ENCODE measurements at regions not wholly inside any gene's neighbourhood (a gene's known extent, or its start where the extent isn't known, plus 50 kb on each side); places are given as distances from the start of the nearest gene placed in this dataset.

DNA sequence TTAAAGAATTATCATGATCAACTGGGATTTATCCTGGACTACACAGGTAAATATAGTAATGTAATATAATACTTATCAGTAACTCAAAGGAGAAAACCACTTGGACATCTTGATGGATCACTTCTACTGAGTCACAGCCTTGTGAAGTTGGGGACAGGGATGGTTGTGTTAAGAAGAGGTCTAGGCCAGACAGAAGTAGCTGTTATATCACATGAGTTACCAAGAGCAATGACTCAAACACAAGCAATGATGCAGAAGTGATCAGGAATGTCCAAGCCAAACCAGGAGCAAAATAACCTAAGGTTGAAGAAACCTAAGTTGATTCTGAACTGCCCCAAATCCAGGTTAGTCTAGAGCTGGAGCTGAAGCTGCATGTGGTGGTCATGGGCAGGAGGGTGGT, 424.5 kb upstream of the DAB1 start:
- no peak for DNase-seq

DNA sequence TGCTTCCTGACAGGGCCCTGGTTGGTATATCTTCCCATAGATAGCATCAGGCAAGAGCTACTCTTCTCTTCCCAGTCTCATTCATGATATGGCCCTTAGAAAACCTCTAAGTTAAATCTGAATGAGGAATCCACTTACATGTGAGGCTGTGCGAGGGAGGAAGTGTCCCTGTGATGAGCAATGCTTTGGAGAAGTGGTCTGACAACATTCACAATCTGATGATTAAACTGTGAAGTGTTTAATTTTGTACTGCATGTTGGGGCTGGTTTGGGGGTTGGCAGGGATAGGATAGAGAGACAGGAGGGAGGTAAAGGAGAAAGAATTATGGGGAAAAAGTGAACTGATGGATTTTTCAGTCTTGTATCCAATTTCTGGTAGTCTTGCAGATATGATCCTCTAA, 421.2 kb upstream of the DAB1 start:
- no peak for DNase-seq

GRCh38 chr1:57844382-57844980, 420.6 kb upstream of the DAB1 start:
- DNase-seq, result no peak

DNA sequence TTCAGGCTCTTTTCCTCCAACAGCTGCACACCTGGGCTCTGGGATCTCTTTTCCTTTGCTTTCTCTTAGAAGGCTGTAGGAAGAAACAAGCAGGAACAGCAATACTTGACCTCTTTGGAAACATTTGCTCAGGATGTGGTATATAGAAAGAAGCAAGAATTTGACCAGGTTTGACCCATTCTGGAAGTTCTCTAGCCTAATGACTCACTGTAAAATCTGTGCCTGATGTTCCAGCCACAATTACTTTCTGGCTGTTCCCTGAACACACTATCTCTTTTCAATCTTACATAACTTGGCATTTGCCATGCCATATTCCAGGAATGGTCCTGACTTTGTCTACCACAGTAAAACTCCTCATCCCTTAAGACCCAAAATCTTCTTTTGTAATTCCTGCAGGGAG, 419.9 kb upstream of the DAB1 start:
- no peak for DNase-seq

DNA sequence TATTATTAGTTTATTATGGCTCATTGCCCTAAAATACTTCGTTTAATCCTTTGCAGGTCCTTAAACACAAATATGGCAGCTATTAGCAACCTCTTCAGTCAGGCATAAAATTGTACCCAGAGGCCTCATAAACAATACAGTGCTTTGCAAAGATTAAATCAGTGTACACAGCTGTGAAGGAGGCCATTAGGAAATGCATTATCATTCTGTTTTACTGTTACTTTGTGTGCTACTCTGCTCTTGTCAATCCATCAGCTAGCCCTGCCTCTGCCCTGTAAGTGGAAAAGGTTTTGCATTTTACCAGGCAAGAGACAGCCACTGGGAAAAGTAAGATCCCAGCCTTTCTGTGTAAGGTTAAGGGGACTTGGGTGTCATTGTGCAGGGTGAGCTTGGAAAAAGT, 415.7 kb upstream of the DAB1 start:
- DNase-seq, result no peak

GRCh38 chr1:57839067-57839466, 415.2 kb upstream of the DAB1 start:
- DNase-seq, result no peak

DNA sequence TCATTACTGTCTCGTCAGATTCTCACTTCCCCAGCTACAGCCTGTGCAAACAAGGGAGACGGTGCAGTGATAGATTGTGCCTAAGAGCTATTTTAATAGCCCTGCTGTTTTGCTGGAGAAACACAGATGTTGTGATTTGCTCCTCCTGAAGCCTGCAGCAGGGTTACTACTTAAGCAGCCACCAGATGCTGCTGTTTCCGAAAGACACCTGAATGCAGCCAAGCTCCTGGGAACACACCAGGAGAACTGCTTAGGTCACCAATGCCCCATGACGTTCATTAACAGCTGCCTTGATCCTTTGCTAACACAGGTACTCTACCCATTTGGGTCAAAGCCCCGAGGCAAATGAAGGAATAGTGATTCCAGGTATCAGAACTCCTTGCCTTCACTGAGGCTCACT, 411.8 kb upstream of the DAB1 start:
- no peak for DNase-seq

DNA sequence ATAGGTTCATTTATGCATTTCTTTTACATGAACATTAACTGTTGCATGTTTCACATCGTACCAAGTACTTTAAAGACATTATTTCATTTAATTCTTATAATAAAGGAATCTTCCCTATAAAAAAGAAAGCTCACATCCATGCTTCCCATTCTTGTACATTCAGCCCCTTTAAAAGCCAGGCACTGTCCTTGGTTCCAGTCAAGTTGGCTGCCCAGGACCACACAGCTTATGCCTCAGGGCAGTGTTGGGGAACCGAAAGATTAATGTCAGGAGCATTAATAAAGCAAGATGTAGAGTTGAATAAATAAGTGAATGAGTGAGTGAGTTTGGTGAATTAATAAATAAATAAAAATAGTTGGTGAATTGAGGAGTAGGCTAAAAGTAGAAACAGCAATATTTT, 409.4 kb upstream of the DAB1 start:
- DNase-seq, result no peak

DNA sequence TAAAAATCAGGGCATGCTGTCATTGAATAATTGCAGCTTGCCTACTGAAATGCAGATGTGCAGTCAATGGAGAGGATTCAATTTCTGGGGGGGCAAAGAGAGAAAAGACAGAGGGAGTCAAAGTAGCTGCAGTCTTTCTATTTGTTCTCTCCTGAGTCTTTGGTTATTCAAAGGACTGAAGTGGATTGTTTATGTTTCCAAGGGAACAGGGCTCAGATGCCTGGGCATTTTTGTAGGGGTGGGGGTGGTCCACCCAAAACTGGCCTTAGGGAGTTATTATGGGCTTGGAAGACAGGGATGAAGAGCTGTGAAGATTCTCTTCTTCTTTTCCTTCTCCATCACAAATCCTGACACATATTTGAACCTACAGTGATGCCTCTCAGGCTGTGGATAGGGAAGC, 408.8 kb upstream of the DAB1 start:
- no peak for DNase-seq

GRCh38 chr1:57831624-57832023, 407.8 kb upstream of the DAB1 start:
- no peak for DNase-seq

DNA sequence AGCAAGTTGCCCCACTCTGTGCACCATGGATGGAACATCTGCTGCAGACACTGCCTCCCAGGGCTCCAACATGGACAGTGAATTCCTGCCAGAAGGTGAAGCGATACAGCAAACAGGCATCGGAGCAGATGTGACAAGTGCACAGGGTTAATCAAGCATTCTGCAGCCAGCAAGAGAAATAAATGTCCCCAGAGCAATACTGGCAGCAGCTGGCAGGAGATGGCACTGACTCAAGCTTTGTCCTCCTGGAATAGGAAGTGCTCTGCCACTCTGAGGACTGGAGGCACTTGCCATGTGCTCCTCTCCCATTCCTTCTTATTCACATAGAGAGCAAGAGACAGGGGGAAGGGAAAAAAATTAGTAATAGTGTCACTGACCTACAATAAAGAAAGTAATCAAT, 402.7 kb upstream of the DAB1 start:
- DNase-seq, result no peak

GRCh38 chr1:57824535-57824934, 400.7 kb upstream of the DAB1 start:
- no peak for DNase-seq

DNA sequence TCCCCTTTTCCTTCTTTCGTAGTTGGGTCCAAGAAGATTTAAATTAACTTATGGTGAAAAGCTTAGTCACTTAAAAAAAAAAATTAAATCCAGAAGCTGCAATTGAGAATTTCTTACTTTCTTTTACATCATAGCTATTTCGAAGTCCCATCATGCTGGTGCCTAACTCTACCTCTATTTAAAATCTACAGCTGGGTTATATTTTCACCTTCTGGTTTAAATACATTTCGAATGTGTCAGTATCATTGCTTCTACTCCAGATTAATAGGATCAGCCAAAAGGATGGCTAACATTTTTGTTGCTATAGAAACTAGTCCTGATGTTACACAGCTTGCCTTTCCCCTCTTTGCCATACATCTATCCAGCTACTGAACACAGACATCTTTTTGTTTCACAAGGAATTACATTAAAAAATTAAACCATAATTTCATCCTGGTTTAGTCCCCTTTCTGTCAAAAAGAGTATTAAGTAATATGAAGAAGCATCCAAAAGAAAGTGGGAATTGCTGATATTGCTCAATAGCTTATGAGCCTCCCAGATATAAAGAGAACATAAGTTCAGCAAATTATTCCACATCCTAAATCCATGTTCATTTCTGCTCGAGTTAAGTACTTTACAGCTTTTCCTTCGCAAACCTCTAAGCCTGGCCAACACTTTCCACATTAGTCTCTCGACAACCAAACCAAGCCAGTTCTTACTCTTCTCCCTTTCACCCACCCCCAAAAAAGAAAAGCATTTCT, 396.7 kb upstream of the DAB1 start:
- DNase-seq, result no peak

DNA sequence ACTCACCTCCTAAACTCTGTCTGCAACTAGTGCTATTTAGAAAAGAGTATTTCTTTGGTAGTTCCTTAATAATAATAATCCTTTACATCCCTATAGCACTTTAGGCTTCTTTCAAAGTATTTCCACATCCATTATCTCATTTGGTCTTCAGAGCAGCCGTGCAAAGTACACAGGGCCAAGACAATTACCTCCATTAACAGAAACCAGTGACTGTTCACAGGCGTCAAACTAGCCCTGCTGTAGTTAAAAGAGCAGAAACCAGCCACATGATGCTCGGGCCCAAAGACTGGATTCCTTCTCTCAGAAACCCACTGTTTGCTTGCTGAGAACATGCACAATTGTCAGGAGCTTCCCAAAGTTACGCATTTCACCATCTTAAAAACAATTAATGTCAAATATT, 396.0 kb upstream of the DAB1 start:
- DNase-seq, result no peak

DNA sequence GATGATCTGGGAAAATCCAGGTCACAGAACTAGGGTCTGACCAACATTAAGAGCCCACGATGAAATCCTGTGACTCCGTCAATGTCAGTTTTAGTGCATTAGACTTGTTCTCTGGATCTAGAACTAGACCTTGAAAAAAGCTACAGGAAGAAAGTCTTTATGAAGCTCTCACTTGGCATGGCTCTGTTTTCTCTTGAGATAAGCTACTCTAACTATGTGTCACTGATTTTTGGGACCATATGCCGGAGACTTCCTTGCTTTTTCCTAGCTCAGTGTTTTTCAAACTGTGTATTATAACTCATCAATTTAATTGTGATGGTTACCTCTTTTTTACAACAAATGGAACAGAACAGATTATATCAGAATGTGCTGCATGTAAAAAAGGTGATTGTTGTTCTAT, 379.7 kb upstream of the DAB1 start:
- DNase-seq, result no peak

- no peak for DNase-seq
Observed at GRCh38 chr1:57800376-57800775, 376.5 kb upstream of the DAB1 start.

GRCh38 chr1:57799490-57800115, 375.7 kb upstream of the DAB1 start:
- no peak for DNase-seq

DNA sequence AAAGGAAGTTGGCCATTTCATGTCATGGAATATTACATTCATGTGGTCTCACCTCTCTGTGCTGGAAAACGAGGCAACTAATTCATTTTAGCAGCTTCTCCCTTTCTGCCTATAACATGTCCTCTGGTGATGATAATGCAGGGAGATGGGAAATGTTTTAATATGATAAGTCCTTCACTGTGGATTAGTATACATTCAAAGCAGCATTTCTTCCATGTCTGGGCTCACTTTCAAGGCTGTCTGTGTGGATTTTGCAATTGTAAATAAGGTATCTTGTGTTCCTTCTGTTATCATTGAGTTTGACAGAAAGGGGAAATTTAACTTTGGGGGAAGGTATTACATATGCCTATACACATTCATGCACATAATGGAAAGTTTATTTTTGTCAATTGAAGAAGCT, 374.7 kb upstream of the DAB1 start:
- no peak for DNase-seq

GRCh38 chr1:57797084-57797483, 373.2 kb upstream of the DAB1 start:
- no peak for DNase-seq

DNA sequence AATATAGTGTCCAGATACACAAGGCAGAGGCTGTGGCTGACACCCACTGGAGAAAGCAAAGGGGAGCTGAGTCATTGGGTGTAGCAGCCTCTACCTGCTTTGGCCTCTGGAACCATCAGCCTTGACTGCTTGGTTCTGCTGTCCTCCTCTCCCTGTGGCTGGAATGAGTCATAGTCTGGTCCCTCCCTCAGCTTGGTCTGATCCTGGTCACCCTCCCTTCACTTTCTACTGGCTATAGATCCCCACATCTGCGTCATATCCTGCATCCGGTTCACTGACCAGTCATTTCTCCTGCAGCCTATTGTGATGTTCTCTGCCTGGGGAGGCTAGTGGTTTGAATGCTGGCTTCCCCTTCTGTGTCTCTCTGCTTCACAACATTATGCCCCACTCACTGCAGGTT, 372.8 kb upstream of the DAB1 start:
- no peak for DNase-seq

DNA sequence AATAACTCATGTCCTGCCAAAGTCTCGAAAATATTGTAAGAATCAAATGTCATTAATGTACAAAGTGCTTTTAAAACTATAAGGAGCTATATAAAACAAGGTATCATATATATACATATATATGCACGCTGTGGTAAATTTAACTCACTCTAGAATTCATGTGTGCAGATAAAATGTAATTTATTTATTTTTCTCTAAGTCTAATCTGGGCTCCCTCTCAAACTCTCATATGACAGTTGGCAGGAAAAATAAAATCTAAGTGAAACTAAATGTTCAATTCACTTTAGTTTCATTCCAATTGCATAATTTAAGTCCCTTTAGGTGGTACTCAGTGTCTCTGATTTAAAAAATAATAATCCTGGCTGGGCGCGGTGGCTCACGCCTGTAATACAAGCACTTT, 372.0 kb upstream of the DAB1 start:
- DNase-seq, result no peak

DNA sequence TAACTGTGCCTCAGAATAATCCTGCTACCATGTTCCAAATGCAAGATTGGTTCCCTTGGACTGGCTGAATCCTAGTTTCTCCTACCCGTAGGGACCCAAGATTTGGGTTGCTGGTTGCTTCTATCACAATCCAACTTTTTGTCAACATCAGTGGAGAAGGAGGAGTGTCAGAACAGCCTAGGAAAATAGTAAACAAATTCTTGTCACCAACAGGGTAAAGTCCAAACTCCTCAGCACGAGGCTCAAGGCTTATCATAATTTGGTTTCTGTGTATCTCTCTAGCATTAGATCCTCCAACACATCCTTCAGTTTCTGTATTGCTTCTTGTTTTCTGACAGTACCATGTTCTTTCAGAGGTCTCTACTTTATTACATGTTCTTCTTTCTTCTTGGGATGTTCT, 370.2 kb upstream of the DAB1 start:
- no peak for DNase-seq

DNA sequence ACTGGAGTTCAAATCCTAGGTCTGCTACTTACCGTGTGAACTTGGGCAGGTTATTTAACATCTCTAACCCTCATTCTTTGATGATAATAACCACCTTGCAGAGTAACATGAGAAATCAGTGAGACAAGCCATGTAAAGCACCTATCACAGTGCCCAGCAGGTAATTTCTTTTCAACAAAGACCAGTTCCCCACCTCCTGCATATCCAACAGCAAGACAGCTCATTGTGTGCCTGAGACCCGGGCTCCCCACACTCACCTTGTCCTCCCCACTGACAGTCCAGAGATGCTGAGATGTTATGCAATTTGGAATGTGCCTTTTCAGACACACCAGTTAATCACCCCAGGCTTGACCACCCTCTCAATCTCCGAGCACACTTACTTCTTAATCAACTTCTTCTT, 367.6 kb upstream of the DAB1 start:
- DNase-seq, result no peak

DNA sequence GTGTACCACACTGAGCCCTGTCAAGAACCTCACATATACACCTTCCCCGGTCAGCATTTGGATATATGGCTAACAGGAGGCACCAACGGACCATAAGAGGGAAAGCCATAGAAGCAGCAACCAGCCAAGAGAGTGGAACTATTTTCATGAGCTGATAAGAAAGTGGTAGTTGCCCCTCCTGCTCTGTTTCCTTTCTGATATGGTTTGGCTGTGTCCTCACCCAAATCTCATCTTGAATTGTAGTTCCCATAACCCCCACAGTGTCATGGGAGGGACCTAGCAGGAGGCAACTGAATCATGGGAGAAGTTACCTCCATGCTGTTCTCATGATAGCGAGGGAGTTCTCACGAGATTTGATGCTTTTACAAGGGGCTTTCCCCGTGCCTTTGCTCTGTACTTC, 366.1 kb upstream of the DAB1 start:
- no peak for DNase-seq

GRCh38 chr1:57788313-57788712, 364.5 kb upstream of the DAB1 start:
- DNase-seq, result no peak
